ENCODE measurements at regions not wholly inside any gene's neighbourhood (a gene's known extent, or its start where the extent isn't known, plus 50 kb on each side); places are given as distances from the start of the nearest gene placed in this dataset.

DNA sequence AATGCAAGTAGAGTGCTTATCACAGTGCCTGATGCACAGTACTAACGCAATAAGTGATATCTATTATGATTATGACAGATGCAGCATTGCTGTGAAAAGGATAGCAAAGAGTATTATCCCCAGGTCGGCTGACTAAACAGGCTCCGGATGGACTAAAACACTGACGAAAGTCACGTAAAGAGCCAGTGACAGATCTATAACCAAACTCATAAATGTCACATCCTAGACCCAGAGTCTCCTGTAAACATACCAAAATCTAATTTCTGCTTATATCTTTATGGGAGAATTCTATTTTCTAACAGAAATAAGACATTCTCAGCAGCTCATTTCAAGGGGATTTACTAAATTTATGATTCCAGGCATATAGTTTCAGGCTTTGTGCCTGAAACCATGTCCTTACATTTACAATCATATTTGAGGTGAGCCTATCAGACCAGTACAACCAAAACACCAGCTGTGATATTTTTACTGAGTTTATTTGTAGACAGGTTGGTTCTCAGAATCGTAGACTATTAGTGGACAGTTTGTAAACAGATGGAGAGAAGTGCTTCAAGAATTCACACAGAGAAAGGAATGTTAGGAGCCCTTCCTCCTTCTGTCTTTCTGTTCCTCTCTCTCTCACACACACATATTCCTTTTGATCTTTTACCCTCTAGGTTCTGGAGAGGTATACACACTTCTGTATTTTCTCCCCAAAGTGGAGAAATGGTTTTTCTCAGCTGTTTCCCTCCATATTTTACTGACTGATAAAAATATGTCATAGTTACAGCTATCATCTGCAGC lies 52.4 kb upstream of the WDR26 start:
- no peak for DNase-seq

DNA sequence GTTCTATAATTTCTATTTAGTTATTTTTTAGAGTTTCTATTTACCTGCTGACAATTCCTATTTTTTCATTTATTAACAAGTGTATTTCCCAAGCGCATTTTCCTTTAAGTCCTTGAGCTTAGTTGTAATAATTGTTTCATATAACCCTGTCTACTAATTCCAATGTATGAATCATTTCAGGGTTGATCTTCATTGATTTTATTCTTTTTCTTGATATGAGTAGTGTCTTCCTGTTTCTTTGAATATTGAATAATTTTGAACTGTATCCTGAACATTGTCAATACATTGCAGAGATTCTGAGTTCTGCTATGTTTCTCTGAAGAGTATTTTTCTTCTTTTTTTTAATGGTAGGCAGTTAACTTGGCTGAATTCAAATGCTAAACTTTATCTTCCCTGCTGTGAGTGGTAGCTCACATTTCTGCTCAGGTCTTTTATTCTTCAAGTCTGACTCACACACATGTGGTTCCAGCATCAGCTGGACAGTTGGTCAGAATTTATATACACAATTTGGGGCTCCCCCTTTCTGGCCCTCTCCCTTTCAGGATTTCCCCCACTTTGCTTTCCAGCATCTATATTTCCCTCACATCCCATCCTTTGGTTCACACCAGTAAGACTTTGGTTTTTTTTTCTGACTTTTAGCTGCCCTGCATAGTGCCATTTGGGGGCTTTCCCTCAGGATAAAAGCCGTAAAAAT lies 54.4 kb upstream of the WDR26 start:
- no peak for DNase-seq

DNA sequence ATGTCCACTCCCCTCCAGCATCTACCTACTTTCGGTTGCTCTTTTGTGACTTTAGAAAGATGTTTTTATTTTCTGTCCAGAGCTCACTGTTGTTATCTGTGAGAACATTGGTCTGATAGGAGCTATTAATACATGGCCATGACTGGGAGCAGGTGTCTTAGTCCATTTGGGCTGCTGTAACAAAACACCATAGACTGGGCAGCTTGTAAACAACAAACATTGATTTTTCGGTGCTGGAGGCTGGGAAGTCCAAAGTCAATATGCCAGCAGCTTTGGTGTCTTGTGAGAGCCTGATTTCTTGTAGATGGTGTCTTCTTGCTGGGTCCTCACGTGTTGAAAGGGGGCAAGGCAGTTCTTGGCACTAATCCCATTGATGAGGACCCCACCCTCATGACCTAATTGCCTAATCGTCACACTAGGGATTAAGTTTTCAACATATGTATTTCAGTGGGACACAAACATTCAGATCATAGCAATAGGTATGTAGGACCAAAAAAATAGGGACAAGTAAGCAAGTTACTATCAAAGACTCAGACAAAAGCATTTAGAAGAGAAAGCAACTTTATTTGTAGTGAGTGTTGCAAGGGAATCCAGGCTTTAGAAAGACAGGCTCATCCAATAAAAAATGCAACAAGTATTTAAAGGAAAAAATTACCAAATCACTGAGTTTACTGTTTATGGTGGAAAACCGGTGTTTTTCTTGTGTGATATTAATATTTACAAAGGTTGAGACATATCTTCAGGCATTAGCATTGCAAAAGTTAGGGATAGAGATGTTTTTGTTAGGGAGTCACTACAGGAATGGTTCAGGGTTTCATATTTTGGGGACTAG lies 55.2 kb upstream of the WDR26 start:
- no peak for DNase-seq

DNA sequence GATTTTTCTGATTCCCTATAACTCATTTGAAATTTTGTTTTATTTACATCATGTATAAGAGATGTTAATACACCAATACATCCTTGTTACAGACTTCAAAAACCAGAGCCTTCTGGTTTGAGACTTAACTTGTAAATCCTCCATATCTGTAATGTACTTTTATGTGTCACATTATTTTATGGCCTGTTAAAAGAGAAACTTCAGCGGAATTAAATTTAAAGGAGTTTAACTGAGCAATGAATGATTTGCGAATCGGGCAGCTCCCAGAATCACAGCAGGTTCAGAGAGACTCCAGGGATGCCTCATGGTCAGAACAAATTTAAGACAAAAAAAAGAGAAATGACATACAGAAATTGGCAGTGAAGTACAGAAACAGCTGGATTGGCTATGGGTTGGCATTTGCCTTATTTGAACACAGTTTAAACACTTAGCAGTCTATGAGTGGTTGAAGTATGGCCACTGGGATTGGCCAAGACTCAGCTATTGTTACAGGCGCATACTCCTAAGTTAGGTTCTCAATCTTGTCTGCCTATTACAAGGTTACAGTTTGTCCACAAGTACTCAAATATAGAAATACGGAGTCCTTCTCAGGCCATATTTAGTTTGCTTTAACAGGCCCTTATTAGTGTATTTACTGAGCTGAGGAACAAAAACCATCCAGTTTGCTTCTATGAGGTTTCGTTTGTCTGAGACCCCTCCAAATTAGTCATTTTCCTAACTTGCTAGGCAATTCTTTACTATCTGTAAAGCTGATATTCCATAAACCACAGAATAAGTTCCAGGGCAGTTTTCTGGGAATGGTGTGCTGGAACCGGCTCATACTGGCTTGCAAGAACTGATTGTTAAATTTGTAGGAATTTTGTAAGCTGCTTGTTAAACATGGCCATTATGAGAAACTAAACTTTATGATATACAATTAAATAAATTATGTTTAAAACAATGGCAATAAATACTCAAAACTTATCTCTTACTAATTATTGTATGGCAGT lies 56.2 kb upstream of the WDR26 start:
- no peak for DNase-seq

DNA sequence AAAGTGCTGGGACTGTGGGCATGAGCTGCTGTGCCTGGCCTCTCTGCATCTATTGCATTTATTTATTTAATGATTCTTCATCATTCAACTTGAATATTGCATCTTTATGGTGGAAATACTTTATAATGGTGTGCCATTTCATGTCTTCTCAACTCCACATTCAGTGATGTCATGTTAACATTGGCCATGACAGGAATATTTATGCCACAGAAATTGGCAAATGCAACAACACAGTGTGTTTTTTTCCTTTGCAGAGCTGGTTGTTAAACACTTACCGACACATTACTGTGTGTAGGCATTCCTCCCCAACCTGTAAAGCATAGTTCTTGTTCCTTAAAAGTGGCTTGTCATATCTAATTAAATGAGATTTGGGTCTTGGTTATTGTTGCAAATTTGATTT lies 57.4 kb upstream of the WDR26 start:
- DNase-seq, result no peak

DNA sequence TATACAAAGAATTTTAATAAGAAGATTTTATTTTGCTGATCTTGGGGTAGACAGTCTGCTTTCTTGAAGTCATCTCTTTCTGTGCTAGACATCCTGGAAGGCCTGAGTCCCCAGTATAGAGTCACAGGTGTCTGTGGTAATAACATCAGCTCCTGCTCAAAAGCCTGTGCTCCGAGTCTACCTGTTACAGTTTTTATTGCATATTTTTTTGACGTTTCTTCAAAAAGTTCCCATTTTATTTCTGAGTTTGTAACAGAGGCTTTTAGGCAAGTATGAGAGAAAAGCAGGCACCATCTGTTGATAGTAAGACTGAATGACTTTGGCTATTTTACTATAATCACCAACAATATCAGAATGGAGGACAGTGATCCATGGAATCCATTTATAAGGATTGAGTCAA lies 58.0 kb upstream of the WDR26 start:
- DNase-seq, result no peak

DNA sequence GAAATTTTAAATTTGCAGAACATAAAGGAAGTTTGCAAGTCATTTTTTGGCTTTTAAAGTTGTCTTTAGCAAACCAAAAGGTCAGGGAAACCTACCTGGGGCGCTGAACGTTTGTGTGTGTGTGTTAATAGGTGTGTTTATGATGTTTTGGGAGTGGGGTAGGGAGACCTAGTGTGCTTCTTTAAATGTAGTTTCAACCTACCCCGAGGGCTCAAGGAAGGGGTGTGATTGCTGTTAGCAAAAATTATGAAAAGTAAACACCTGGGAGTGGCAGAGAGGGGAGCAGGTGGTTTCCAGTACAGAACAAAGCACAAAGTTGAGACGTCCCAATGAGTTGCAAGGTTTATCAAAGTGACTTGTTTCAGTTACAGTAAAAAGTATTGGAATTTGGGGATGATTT lies 58.7 kb upstream of the WDR26 start:
- no peak for DNase-seq

DNA sequence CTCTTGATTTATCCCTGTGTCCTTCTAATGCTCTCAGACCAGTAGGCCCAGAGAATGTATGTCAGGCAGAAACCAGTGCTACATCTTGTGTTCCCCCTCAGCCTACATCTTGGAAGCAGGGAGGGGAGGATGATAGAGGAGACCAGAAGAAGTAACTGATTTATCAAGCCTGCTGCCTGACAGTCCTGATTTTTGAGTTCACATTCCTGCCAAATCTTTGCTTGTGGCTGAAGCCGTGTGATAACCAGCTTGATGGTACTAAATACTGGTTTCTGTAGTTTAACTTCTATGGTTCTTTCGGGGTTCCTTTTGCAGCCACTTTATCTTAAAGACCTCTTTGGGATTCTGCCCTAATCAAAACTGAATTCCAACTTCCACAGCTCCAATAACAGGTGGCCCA lies 59.7 kb upstream of the WDR26 start:
- no peak for DNase-seq

DNA sequence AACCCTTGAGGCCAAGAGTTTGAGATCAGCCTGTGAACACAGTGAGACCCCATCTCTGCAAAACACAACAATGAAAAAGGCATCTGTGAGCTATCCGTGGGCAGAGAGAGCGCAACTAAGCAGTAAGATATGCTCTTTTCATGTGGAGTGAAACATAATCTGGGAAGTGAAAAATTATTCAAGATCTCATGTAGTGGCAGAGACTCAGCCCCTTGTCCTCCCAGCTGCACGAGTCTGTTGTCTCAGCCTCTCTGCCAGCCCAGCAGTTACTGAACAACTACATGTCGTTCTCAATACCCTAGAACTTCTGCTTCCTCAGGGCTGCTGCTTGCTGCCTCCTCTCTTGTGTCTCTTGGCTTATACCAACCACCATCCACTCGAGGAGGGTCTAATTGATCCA lies 61.3 kb upstream of the WDR26 start:
- no peak for DNase-seq

DNA sequence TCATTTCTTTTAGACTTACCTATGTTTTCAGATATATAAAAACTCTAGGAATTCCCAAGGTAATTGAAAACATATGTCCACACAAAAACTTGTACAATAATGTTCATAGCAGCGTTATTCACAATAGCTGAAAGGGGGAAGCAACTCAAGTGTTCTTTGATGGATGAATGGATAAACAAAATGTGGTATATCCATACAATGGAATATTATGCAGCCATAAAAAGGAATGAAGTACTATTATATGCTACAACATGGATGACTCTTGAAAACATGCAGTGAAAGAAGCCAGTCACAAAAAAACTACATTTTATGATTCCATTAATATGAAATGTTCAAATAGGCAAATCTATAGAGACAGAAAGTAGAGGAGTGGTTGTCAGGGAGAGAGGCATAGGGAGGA lies 62.2 kb upstream of the WDR26 start:
- DNase-seq, result no peak

DNA sequence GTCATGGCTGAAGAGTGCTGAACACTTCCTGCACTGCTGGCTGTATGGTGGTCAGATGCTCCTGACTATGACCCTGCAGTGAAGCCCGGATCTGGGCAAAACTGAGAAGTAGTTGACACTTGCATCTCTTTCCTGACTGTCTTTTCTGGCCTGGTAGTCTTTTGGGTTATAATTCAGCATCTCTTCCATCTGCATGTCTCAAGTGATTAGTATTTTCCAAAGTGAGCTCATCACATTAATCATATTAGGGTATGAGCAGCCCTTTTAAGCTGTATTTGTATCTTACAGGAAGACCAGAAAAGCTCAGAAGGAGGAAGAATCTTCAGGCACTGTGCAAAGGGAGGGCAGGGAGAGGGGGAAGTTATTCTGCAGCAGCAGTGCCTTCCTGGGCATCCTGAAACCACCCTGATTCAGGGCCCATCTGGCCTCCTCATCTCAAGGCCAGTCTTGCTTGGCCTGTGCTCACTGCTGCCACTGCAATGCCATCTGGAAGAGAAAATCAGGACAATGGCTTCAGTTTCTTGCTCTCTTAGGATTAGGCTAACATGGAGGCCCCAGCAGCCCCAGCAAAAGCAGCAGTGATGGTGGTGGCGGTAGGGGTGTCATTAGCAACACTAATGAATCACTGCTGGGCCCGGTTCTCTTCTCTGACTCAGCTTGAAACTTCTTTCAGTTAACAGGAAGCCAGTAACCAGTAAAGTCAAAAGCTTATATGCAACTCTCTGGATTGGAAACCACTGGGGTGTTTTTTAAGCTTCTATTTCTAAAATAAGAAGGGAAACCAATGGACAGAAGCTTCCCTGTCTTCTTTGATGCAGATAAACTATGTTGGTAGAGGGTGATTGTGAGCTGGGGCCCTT lies 63.3 kb upstream of the WDR26 start:
- peak; percentile 86 for DNase-seq

DNA sequence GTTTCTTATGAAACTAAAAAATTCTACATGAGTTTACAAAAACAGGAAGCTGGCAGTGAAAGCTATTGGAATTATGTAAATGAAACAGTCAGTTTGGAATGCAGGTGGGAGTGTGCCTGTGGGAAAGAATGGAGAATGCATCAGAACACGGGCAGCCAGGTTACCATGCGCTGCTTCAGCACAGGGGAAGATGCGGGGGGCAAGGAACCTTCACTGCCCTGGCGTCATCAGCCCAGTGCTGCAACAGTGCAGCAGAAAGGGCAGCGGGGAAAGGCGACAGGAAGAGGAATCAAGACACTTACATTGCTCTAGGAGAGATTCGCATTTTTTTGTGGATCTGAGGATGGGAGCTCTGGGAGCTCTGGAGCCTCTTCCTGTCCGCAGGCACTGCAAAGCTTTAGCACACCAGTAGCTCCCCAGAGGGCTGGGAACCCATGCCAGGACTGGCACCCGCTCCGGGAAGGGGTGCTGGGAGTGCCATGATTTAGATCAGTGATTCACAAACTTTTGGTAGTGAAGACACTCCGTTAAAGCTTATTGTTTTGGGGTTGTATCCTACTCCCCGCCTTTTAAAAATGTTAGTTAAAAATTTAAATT lies 64.1 kb upstream of the WDR26 start:
- peak; percentile 34 for DNase-seq

DNA sequence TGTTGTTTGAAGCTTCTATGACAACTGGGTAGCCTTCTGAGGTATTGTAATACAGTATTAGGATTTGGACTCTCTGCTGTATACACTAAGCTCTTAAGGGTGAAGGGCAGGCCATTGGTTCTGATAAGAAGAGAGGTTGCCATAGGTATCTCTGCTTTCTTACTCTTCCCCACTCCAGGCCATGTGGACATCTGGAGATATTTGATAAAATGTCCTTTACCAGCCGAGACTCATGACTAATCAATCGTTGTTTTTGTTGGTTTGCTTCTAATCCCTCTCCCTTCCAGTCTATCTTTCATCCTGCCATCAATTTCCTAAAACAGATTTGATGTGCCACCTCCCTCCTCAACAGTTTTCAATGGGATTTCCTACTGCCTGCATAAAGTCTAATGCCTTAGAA lies 64.6 kb upstream of the WDR26 start:
- no peak for DNase-seq

DNA sequence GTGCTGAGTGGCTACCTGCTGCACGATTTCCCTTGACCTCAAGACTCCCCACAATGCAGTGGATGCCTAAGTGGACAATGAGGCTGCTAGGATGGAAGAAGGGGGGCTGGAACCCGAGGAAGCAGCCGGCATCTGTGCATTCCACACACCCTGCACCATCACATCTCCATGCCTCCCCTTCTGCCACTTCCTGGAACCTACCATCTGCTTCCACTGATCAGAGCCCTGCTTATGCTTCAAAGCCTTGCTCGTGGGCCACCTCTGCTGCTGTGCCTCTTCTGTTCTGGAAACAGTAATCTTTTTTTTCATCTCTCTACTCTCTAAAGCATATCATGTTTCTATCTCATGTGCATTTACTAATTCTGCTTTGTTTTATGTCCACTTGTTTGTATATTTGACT lies 66.2 kb upstream of the WDR26 start:
- no peak for DNase-seq

DNA sequence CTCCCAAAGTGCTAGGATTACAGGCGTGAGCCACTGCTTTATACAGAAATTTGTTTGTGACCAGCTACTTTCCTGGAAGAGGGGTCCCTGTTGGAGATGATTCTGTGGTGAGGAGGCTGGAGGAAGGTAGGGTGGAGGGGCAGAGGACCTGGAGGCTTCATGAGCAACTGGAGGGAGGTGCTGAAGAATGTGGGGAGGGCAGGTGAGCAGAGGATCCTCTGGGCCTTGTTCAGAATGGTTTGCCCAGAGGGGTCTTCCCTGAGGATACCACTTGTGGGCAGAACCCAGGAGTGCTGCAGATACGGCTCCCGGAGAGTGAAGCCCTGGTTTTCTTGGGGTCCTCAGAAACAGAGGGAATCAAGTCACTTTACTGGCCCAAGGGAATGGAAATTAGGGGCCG lies 67.2 kb upstream of the WDR26 start:
- DNase-seq, result no peak

DNA sequence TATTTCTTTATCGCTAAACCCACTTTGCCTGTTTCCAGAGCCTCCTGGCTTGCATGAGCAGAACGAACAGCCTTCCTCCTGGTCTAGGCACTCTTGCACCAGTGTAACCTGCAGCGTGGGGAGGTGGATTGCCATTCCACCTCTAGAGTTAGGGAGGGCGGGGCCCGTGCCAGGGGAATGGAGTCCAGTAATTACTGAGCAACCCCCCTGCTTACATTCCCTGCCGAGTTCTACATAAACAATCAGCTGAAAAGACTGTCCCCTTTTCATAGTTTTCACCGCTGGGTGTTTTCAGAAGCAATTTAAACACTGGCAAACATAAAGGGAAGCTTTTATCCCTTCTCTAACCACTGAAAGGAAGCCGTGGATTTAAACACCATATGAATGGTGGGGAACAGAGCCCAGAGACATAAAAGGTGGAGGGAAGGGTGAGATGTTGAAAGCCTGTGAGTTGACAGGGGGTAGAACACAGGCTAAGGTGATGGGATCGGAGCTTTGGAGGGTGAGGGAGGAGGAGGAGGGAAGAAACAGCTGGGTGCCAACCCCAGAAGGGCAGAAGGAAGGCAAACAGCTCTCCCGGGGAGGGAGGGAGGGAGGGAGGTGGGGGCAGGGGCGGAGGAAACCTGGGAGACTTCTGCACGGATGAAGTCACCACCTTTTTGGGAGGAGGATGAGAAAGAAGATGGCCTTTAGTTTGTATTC lies 68.0 kb upstream of the WDR26 start:
- no peak for DNase-seq

DNA sequence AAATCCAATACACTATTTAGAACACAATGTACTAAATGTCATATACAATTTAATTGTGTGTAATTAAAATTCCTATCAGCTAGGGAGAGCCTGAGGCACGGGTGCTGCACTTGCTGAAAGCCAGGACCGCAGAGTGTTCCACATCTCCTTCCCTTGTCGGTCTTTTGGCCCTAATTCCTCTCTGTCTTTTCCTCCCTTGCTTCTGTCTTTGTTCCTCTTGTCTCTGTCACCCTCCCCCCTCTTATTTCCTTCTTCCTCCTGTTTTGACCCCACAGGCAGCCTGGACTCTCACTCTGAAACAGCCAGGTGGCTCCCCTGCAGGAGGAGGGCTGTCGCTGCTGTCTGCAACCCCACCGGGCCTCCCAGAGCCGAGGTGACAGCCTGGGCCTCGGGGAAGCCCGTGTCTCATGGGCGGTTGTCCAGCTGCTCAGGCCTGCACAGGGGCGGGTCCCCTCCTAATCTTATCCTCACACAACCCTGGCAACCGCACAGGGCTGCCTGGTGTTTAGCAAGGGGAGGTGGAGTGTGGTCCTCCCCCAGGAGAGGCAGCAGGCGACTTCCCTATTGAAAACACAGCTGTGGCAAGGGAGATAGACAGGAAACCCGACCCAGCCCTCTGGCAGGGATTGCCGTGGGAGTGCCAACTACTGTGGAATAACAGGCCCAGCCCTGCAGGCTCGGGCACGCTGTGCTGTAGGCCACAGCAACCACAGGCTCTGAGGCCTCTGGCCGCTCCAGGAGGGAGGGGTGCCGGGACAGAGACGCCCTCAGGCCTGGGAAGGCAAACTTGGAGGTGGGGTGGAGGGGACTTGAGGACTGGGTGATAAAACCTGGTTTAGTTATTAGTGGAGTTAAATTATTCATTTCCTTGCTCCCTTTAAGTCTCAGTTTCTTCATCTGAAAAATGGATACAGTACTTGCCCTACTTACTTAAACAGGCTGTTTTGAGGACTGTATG lies 68.8 kb upstream of the WDR26 start:
- peak; percentile 38 for DNase-seq

DNA sequence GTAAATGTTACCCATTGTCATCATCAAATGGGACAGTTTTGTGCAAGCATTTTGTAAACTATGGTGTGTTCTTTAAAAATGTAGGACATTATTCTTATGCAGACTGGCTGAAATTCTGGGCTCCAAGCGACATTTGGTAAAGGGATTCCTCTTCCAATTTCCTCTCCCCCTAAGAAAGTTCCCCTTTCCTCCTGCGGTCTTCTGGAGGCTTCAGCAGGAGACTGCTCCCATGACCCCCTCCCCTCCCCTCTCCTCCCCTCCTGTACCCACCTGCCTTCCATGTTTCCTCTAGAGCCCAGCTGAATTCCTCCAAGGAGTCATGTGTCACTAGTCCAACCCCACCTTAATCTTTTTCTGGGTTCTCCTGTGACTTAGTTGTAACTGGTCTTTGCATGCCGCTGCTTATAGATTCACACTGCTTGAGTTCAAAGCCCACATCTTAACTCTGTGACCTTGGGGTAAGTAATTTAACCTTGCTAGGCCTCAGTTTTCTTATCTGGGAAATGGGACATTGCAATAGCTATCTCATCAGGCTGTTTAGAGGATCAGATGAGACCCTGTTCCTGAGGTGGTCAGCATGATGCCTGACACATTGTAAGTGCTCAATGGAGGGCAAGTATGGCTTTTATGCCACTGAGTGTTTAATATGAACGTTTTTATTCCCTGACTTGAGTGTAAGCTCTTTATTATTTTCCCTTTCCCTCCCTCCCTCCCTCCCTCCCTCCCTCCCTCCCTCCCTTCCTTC lies 69.9 kb upstream of the WDR26 start:
- no peak for DNase-seq
